Amniotic epithelial cell (primary cell): ENCODE measurements at regions not wholly inside any gene's neighbourhood (a gene's known extent, or its start where the extent isn't known, plus 50 kb on each side); places are given as distances from the start of the nearest gene placed in this dataset.
"Not testable (repeated sequence)": the region's sequence is repeated elsewhere in the genome, so short reads cannot be mapped to it uniquely, and the experiment has no call there.

Experiments used
- DNase-seq: peaks from one replicate; pipeline ENCODE4 v3.0.0-alpha.2; 2010; ENCODE audit warnings: low read depth

GRCh38 chr9:21694424-21694823 is 108.0 kb upstream of the MTAP start:
- DNase-seq: no peak

- no peak for DNase-seq
Observed at GRCh38 chr9:21695443-21695842, 107.0 kb upstream of the MTAP start.

DNA sequence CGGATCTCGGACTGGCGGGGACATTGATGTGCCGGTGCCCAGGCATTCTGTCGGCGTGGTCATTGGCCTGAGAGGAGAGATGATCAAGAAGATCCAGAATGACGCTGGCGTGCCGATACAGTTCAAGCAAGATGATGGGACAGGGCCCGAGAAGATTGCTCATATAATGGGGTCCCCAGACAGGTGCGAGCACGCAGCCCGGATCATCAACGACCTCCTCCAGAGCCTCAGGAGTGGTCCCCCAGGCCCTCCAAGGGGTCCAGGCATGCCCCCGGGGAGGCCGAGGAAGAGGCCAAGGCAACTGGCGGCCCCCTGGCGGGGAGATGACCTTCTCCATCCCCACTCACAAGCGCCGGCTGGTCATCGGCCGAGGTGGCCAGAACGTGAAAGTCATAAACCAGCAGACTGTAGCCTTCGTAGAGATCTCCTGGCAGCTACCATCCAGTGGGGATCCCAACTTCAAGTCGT is 106.5 kb upstream of the MTAP start:
- DNase-seq: no peak

- no peak for DNase-seq
Observed at GRCh38 chr9:21696411-21696871, 106.0 kb upstream of the MTAP start.

- peak; percentile 53 for DNase-seq
Observed at GRCh38 chr9:21708260-21708711, 94.2 kb upstream of the MTAP start.

GRCh38 chr9:21708856-21709255 is 93.6 kb upstream of the MTAP start:
- DNase-seq: peak; percentile 18

DNA sequence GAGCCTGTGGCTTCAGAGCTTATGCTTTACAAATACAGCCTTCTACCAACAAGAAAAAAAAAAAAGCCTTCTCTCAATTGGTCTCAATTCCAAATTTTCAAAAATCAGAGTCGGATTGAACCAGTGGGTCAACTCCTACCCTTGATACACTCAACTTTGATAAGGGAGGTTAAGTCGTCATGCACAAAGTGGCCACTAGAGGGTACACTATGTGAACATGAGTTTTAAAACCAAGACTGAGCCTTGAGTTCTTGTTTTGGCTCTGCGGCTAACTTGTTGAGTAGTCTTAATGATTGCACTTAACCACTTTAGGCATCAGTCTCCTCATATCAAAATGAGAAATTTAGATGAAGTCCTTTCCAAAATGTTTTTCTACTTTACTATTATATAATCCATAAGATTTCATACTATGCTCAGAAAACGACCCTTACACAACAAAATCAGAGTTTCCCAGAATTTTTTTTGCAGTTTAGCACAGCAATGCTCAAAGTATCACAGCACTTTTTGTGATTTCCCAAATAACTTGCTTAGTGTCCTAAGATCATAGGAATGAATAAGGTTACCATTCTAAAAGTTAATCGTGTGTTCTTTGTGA is 92.9 kb upstream of the MTAP start:
- DNase-seq: peak; percentile 58

GRCh38 chr9:21710548-21711191 is 91.8 kb upstream of the MTAP start:
- DNase-seq: peak; percentile 23

DNA sequence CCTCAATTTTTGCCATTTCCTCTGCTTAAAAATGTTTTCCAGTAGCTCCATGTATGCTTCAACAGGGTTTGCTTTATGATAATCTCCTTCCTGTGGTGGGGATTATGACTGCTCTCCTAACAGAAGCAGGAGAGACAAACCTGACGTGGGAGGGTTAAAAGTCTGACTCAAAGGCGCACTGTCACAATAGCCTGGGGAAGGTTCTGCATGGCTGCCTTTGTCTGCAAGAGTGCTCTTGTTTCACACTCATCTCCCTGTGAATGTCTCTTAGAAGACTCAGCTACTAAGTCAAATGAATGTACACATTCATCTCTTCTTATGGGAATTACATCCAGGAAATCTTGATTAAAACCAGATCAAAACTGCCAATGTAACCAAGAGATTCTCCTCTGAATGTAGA is 90.9 kb upstream of the MTAP start:
- DNase-seq: peak; percentile 68

- peak; percentile 76 for DNase-seq
Observed at GRCh38 chr9:21715408-21715807, 87.0 kb upstream of the MTAP start.

DNA sequence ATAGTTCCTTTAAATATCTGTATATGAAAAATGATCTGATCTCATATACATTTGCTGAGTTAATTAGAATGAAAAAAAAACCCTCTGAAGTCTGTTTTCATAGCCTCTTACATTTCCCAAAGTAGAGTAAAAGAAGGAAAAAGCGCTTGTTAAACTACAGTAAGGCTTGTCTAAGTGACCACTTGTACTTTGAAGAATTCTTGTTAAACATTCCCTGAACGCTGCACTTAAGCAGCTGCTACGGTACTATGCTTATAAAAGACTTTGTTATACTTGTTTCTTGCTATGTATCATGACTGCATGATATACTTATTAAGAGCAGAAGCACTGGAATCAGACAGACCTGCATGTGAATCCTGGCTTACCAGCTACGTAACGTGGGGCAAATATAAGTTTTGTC is 81.7 kb upstream of the MTAP start:
- DNase-seq: no peak

GRCh38 chr9:21727411-21727810 is 75.0 kb upstream of the MTAP start:
- DNase-seq: not testable (repeated sequence)

DNA sequence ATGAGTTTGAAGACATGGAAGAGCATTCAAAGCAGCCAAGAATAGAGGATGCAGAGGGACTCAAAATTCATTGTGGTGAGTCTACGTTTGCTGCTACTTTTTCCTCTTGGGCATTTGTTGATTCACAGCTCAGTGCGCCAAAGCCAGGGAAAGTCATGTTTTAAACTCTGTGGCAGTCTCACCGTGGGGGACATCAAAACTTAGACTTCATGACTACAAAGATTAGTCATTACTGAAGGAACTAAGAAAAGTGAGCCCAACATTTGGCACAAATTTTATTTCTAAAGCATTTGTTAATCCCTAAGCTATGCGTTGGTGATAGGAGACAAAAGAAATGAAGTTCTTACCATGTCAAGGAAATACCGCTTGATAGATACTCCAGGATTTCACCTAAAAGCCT is 73.7 kb upstream of the MTAP start:
- DNase-seq: no peak

DNA sequence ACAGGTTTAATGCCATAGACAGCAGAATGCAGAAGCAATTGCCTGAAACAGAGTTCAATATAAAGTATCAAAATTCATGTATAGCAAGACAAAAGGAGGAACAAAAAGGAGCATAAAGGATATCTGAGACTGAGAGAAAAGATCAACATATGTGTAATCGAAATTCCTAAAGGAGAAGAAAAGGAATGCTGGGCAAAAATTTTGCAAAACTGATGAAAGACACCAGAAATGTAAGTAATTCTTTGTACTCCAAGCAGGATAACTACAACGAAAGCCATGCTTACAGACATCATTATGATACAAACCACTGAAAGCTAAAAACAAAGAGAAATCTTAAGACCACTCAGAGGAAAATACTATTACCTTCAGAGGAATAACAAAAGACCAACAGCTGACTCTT is 72.8 kb upstream of the MTAP start:
- no peak for DNase-seq

- DNase-seq: peak; percentile 28
Observed at GRCh38 chr9:21730899-21731298, 71.5 kb upstream of the MTAP start.

- no peak for DNase-seq
Observed at GRCh38 chr9:21741151-21741550, 61.3 kb upstream of the MTAP start.

DNA sequence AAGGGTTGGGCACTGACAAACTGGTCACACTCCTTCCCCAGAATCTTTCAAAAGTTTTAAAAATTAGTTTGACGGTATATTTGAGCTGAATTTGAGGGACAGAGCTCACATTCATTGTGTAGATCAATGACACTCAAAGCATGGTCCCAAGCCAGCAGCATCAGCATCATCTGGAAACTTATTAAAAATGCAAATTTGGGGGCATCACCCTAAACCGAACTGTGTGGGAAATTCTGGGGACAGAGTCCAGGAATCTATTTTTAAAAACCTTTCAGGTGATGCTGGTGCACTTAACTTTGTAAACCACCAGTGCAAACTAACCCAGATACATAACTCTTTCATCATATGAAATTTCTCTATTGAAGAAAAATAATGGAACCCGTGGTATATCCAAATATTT is 58.1 kb upstream of the MTAP start:
- no peak for DNase-seq

GRCh38 chr9:21744841-21745240 is 57.6 kb upstream of the MTAP start:
- DNase-seq: peak; percentile 50

DNA sequence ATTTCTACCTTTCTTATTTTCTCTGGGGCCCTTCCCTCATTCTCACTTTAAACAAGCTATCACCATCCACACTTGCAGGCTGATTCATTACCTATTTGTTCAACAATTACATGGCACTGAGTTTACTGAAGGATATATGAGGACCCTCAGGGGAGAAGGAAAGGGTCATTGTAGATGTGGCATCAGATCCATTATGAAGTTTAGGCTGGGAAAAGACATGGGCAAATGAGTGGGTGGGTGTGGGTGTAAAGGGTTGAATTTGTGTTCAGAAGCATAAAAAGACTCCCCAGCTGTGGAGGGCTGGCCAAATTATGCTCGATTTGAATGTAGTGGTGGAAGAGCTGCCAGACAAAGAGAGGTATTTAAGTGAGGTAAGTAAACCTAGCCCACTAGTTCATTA is 55.9 kb upstream of the MTAP start:
- DNase-seq: no peak

GRCh38 chr9:21747175-21747574 is 55.3 kb upstream of the MTAP start:
- peak; percentile 36 for DNase-seq

- peak; percentile 15 for DNase-seq
Observed at GRCh38 chr9:21750021-21750735, 52.3 kb upstream of the MTAP start.

DNA sequence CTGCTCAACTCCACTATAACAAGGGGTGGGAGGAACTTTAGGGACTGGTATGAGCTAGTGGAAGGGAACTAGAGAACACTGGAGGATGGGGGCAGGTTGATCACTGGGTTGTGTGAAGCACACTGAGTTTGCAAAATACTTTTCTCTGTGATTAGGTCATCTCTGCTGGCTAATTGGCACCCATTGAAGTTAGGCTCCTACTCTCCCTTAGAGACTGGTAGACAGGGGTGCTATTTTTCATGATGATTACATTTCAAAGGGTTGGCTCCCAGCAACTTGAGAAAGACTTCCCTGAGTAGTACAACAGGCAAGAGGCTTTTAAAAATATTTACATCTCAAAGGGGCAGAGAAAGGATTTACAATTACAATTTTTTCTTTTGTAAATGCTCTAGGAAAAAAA is 50.4 kb upstream of the MTAP start:
- DNase-seq: no peak
